GM12892 (cell line): ENCODE measurements at regions not wholly inside any gene's neighbourhood (a gene's known extent, or its start where the extent isn't known, plus 50 kb on each side); places are given as distances from the start of the nearest gene placed in this dataset.

Experiments used
- POLR2A ChIP-seq: IDR thresholded peaks from 2 replicates; pipeline ENCODE4 v1.6.1; 2011; ENCODE audit warnings: low read depth, low read length, control low read depth
- POLR2AphosphoS5 ChIP-seq: IDR thresholded peaks from 2 replicates; pipeline ENCODE4 v1.6.1; 2011; ENCODE audit warnings: low read depth, low read length, control low read depth

DNA sequence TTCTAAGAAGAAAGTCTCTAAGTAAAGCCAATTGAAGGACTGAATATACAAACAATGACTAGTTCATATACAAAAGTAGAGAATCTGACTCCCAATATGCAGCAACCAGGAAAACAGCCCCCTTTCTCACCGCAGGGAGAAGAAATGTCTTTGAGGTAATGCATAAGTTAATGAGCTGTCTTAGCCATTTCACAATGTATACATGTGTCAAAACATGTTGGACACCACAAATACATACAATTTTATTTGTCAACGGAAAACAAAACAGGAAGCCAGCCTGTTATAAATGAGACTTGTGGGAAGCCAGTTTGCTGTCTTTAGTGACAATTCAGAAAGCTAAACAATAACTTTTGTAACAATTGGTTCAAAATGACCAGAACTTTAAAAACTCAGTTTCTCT lies 389.2 kb downstream of the CBLN2 start:
- no peak for TF ChIP-seq POLR2A
- no peak for TF ChIP-seq POLR2AphosphoS5
